ENCODE measurements at regions not wholly inside any gene's neighbourhood (a gene's known extent, or its start where the extent isn't known, plus 50 kb on each side); places are given as distances from the start of the nearest gene placed in this dataset.

GRCh38 chr1:191575180-191575579 is 583.1 kb upstream of the RGS18 start:
- no peaks in the 10 kb centered on the region for H3K4me1 ChIP-seq
- no peak for TF ChIP-seq POLR2AphosphoS5 (IDR thresholded peaks at IDR 0.05)
- no peak for TF ChIP-seq POLR2A (IDR thresholded peaks at IDR 0.05)
- TF ChIP-seq EP300 (IDR thresholded peaks at IDR 0.05), result no peak
- TF ChIP-seq CTCF (IDR thresholded peaks at IDR 0.05), result no peak
- no peaks in the 10 kb centered on the region for H3K27me3 ChIP-seq
- 91% methylated on average over 3 of the region's 3 CpGs for WGBS
- no peak overlapping the region for H3K4me3 ChIP-seq
- no peak overlapping the region for H3K27ac ChIP-seq
- H3K36me3 ChIP-seq, result no peaks in the 10 kb centered on the region
- DNase-seq (ENCODE audit: low spot score in 2 of 2), result no peak
- no peaks in the 10 kb centered on the region for H3K9me3 ChIP-seq

GRCh38 chr1:191575746-191576145 is 582.5 kb upstream of the RGS18 start:
- Histone ChIP-seq H3K36me3 (no peaks in the 10 kb centered on the region), H3K4me1 (no peaks in the 10 kb centered on the region), H3K27ac (no peak overlapping the region), H3K27me3 (no peaks in the 10 kb centered on the region), H3K9me3 (no peaks in the 10 kb centered on the region), H3K4me3 (no peak overlapping the region)
- TF ChIP-seq CTCF (IDR thresholded peaks at IDR 0.05) (no peak), POLR2A (IDR thresholded peaks at IDR 0.05) (no peak), POLR2AphosphoS5 (IDR thresholded peaks at IDR 0.05) (no peak), EP300 (IDR thresholded peaks at IDR 0.05) (no peak)
- whole genome bisulfite sequencing, result 70% methylated on average over 3 of the region's 3 CpGs
- DNase-seq (ENCODE audit: low spot score in 2 of 2), result no peak

- Histone ChIP-seq H3K4me1 (no peaks in the 10 kb centered on the region), H3K27me3 (no peaks in the 10 kb centered on the region), H3K9me3 (no peaks in the 10 kb centered on the region), H3K4me3 (no peak overlapping the region), H3K27ac (no peak overlapping the region), H3K36me3 (no peaks in the 10 kb centered on the region)
- DNase-seq (ENCODE audit: low spot score in 2 of 2), result no peak
- no peak for TF ChIP-seq POLR2A (IDR thresholded peaks at IDR 0.05)
- TF ChIP-seq EP300 (IDR thresholded peaks at IDR 0.05), result no peak
- TF ChIP-seq POLR2AphosphoS5 (IDR thresholded peaks at IDR 0.05), result no peak
- 51% methylated on average over 4 of the region's 4 CpGs for WGBS
Observed at GRCh38 chr1:191577213-191577612, 581.0 kb upstream of the RGS18 start.

GRCh38 chr1:191578281-191578680 is 580.0 kb upstream of the RGS18 start:
- Histone ChIP-seq H3K9me3 (no peaks in the 10 kb centered on the region), H3K4me1 (no peaks in the 10 kb centered on the region), H3K36me3 (no peaks in the 10 kb centered on the region), H3K27ac (no peak overlapping the region), H3K4me3 (no peak overlapping the region), H3K27me3 (no peaks in the 10 kb centered on the region)
- WGBS, result 89% methylated on average over 1 of the region's 1 CpG
- DNase-seq (ENCODE audit: low spot score in 2 of 2), result no peak
- TF ChIP-seq CTCF (IDR thresholded peaks at IDR 0.05) (no peak), EP300 (IDR thresholded peaks at IDR 0.05) (no peak), POLR2A (IDR thresholded peaks at IDR 0.05) (no peak), POLR2AphosphoS5 (IDR thresholded peaks at IDR 0.05) (no peak)

- H3K9me3 ChIP-seq, result no peaks in the 10 kb centered on the region
- H3K4me1 ChIP-seq, result no peaks in the 10 kb centered on the region
- H3K36me3 ChIP-seq, result no peaks in the 10 kb centered on the region
- no peak overlapping the region for H3K4me3 ChIP-seq
- TF ChIP-seq POLR2A (IDR thresholded peaks at IDR 0.05) (no peak), POLR2AphosphoS5 (IDR thresholded peaks at IDR 0.05) (no peak)
- 88% methylated on average over 4 of the region's 4 CpGs for WGBS
- no peaks in the 10 kb centered on the region for H3K27me3 ChIP-seq
- DNase-seq (ENCODE audit: low spot score in 2 of 2), result no peak
- no peak overlapping the region for H3K27ac ChIP-seq
Observed at GRCh38 chr1:191579019-191579418, 579.2 kb upstream of the RGS18 start.

GRCh38 chr1:191582169-191582568 is 576.1 kb upstream of the RGS18 start:
- Histone ChIP-seq H3K9me3 (no peaks in the 10 kb centered on the region), H3K27me3 (no peaks in the 10 kb centered on the region), H3K4me1 (no peaks in the 10 kb centered on the region), H3K27ac (no peak overlapping the region), H3K36me3 (no peaks in the 10 kb centered on the region), H3K4me3 (no peak overlapping the region)
- TF ChIP-seq CTCF (IDR thresholded peaks at IDR 0.05), result no peak
- TF ChIP-seq POLR2A (IDR thresholded peaks at IDR 0.05), result no peak
- TF ChIP-seq EP300 (IDR thresholded peaks at IDR 0.05), result no peak
- DNase-seq (ENCODE audit: low spot score in 2 of 2), result no peak
- WGBS, result 71% methylated on average over 1 of the region's 1 CpG

Measured in suprapubic skin (tissue), 4 donors.